HepG2 (cell line): ENCODE measurements at regions not wholly inside any gene's neighbourhood (a gene's known extent, or its start where the extent isn't known, plus 50 kb on each side); places are given as distances from the start of the nearest gene placed in this dataset.

Experiments
- ATAC-seq: fragments of 200-7000 bp; cut with Tn5 transposase; 3 replicates; pipeline ENCODE4 v1.9.1; 2020; ENCODE audit warnings: mild to moderate bottlenecking, moderate library complexity
- BruUV-seq: library from RNA; stranded (reverse); fragments of 400-500 nt; replicated peaks from 2 replicates; lab custom pipeline; 2021; lab: Mats Ljungman, UMichigan
- CTCF ChIA-PET: fragments of 300-600 bp; formaldehyde crosslinking; extraction: SDS; loops from one replicate; lab custom pipeline; 2021; ENCODE audit warnings: low total read pairs, inconsistent platforms, low intra/inter-chr PET ratio; lab: Yijun Ruan, JAX
- POLR2A ChIA-PET: fragments of 350-600 bp; sonication (Branson Sonifier 250); formaldehyde crosslinking; loops from one replicate; lab custom pipeline; 2020; ENCODE audit warnings: antibody characterized with exemption, inconsistent platforms; lab: Yijun Ruan, JAX
- DNase-seq: peaks from one replicate; pipeline ENCODE4 v3.0.0-alpha.2; 2015; ENCODE audit warnings: low spot score
- FAIRE-seq: peaks from 3 replicates; lab custom pipeline; 2011; peaks lifted over from hg19 to GRCh38; lab: Jason Lieb, UNC
- H2AFZ ChIP-seq: one replicate; pipeline ENCODE4 v1.6.1; 2011; ENCODE audit warnings: low read length, inconsistent platforms
- H3K27ac ChIP-seq: fragments of 300-600 bp; 3 replicates; pipeline ENCODE4 v1.8.0; 2011; ENCODE audit warnings: mixed run types, mild to moderate bottlenecking, mixed read lengths, low read length, inconsistent platforms; ENCODE audit not compliant: insufficient read depth; ENCODE audit errors: extremely low read length
- H3K27me3 ChIP-seq, 2 experiments: fragments of 200-600 bp in 1 of 2; 2 replicates in 1 of 2; 3 replicates in 1 of 2; pipeline versions ENCODE4 v1.6.0 to v1.8.0; 2011; ENCODE audit warnings: low read length in 2 of 2, mild to moderate bottlenecking in 2 of 2, moderate library complexity in 2 of 2, inconsistent platforms in 1 of 2; ENCODE audit not compliant: insufficient read depth in 2 of 2, control insufficient read depth in 1 of 2
- H3K36me3 ChIP-seq, 2 experiments: fragments of 200-600 bp in 1 of 2; replicated peaks in 1 of 2; 2 replicates in 1 of 2; 3 replicates in 1 of 2; pipeline versions ENCODE4 v1.5.1 to v1.8.0; 2011; ENCODE audit warnings: low read length in 2 of 2, inconsistent platforms in 1 of 2; ENCODE audit not compliant: insufficient read depth in 2 of 2, control insufficient read depth in 1 of 2
- H3K4me1 ChIP-seq: 2 replicates; pipeline ENCODE4 v1.5.1; 2012; ENCODE audit warnings: low read length, inconsistent platforms; ENCODE audit not compliant: insufficient read depth
- H3K4me2 ChIP-seq: 2 replicates; pipeline ENCODE4 v1.6.0; 2011; ENCODE audit warnings: low read depth, low read length, inconsistent platforms
- H3K4me3 ChIP-seq, 3 experiments: fragments of 200-600 bp in 1 of 3; sonication (generic), shearing (Covaris generic) in 1 of 3; replicated peaks in 1 of 3; 2 replicates each; pipeline ENCODE4 v1.5.1; 2011 to 2016; ENCODE audit warnings: low read length in 3 of 3, inconsistent platforms in 2 of 3, low read depth in 2 of 3, mild to moderate bottlenecking in 2 of 3, control low read depth in 1 of 3, mixed read lengths in 1 of 3; ENCODE audit not compliant: insufficient read depth in 1 of 3
- H3K79me2 ChIP-seq: one replicate; pipeline ENCODE4 v1.6.1; 2011; ENCODE audit warnings: low read length, inconsistent platforms; ENCODE audit not compliant: insufficient read depth
- H3K9ac ChIP-seq: 2 replicates; pipeline ENCODE4 v1.6.0; 2011; ENCODE audit warnings: mild to moderate bottlenecking, low read depth, low read length, inconsistent platforms; ENCODE audit not compliant: insufficient read depth
- H3K9me3 ChIP-seq: 2 replicates; pipeline ENCODE4 v1.5.1; 2012; ENCODE audit warnings: mild to moderate bottlenecking, low read length
- H4K20me1 ChIP-seq: 2 replicates; pipeline ENCODE4 v1.6.0; 2011; ENCODE audit warnings: inconsistent platforms, mild to moderate bottlenecking, low read length, moderate library complexity; ENCODE audit not compliant: insufficient read depth
- ARNT2 ChIP-seq: sonication (generic); formaldehyde crosslinking; IDR thresholded peaks from 2 replicates; pipeline ENCODE4 v1.8.0; 2022; ENCODE audit warnings: mild to moderate bottlenecking, low read depth, missing genetic modification reagents, moderate library complexity
- NCOA5 ChIP-seq: sonication (generic); formaldehyde crosslinking; IDR thresholded peaks from 2 replicates; pipeline ENCODE4 v1.4.0; 2020; ENCODE audit warnings: missing genetic modification reagents
- NR2F6 ChIP-seq, 2 experiments: IDR thresholded peaks; 2 replicates each; pipeline ENCODE4 v1.6.1; 2016; ENCODE audit warnings: antibody characterized with exemption in 1 of 2, mild to moderate bottlenecking in 1 of 2
- PHF5A ChIP-seq: IDR thresholded peaks from one replicate; pipeline ENCODE4 v1.6.1; 2018; ENCODE audit warnings: low read depth, missing genetic modification reagents; ENCODE audit not compliant: unreplicated experiment
- TCF7 ChIP-seq: sonication (generic); IDR thresholded peaks from 2 replicates; pipeline ENCODE4 v1.6.1; 2016; ENCODE audit warnings: antibody characterized with exemption, low read depth
- ZFP36L2 ChIP-seq: sonication (generic); formaldehyde crosslinking; IDR thresholded peaks from 2 replicates; pipeline ENCODE4 v1.4.0; 2020; ENCODE audit warnings: missing genetic modification reagents
- ZMYM2 ChIP-seq: sonication (generic); formaldehyde crosslinking; IDR thresholded peaks from 2 replicates; pipeline ENCODE4 v1.8.0; 2022; ENCODE audit warnings: mild to moderate bottlenecking, missing genetic modification reagents
- ZNF121 ChIP-seq: sonication (generic); formaldehyde crosslinking; IDR thresholded peaks from 2 replicates; pipeline ENCODE4 v1.5.0; 2020; ENCODE audit warnings: mild to moderate bottlenecking, missing genetic modification reagents
- ZNF224 ChIP-seq: sonication (generic); formaldehyde crosslinking; IDR thresholded peaks from 2 replicates; pipeline ENCODE4 v1.5.0; 2020; ENCODE audit warnings: mild to moderate bottlenecking, missing genetic modification reagents
- ZNF660 ChIP-seq: sonication (generic); formaldehyde crosslinking; IDR thresholded peaks from 2 replicates; pipeline ENCODE4 v1.5.1; 2020; ENCODE audit warnings: mild to moderate bottlenecking, low read depth, missing genetic modification reagents, borderline replicate concordance
- ZNF792 ChIP-seq: IDR thresholded peaks from 2 replicates; pipeline ENCODE4 v1.6.1; 2016
- WGBS: methylation state at CpG from one replicate; pipeline ENCODE4 v1.1.6; 2017; ENCODE audit warnings: low lambda C conversion rate; 5-methylcytosine and 5-hydroxymethylcytosine counted together
- in situ Hi-C: cut with HindIII; loops from 2 replicates; pipeline ENCODE4 v1.10.0; 2017; ENCODE audit warnings: low pct_unique_long_range_greater_than_20kb; ENCODE audit not compliant: extremely low pct_ligation_motif_present
- intact Hi-C: fragments of 100-400 bp; cut with micrococcal nuclease; formaldehyde crosslinking; loops from one replicate; pipeline ENCODE4 v1.10.0; 2022; ENCODE audit not compliant: unreplicated experiment
- TF ChIP-seq, protein P1 (sequence below): sonication (generic); formaldehyde crosslinking; IDR thresholded peaks from 2 replicates; pipeline ENCODE4 v1.4.0; 2020; ENCODE audit warnings: missing genetic modification reagents
- TF ChIP-seq, protein P2 (sequence below): IDR thresholded peaks from 2 replicates; pipeline ENCODE4 v1.6.1; 2018; ENCODE audit warnings: missing genetic modification reagents, mild to moderate bottlenecking, missing compliant biosample characterization
- TF ChIP-seq, protein P3 (sequence below): sonication (generic); formaldehyde crosslinking; IDR thresholded peaks from 2 replicates; pipeline ENCODE4 v1.4.0; 2020; ENCODE audit warnings: mild to moderate bottlenecking, missing genetic modification reagents
- TF ChIP-seq, protein P4 (sequence below): sonication (generic); formaldehyde crosslinking; IDR thresholded peaks from 2 replicates; pipeline ENCODE4 v1.4.0; 2020; ENCODE audit warnings: missing genetic modification reagents, mild to moderate bottlenecking, borderline replicate concordance
- TF ChIP-seq, protein P5 (sequence below): sonication (generic); formaldehyde crosslinking; IDR thresholded peaks from 2 replicates; pipeline ENCODE4 v1.5.0; 2020; ENCODE audit warnings: missing genetic modification reagents

DNA sequence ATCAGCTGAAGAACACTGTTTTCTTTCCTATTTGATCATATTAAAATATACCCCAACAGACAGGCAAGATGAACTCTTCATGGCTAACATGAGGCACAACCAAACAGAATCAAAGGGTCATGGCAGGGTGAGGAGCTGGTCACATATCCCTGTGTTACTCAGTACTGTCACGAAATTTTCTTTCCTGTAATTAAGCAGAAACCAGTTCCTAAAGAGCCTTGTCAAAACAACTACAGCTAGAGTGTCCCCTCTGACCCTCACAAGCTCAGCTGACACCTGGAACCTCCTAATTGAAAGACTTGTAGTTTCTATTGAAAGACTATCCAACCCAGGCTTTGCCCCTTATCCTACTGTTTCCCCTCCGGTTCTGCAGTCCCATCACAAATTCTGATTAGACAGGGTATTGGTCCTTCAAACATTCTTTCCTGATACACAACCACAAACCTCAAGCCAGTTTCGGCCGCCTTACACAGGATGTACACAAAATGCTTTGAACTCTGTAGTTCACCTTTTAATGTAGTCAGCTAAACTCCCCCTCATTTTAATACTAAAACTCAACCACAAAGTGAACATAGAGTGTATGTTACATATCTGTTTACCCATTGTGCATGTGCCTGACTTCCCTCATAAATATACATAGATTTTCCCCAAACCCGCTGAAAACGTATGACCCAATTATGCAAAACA, 651.9 kb downstream of the MRPL39 start:
- no peak overlapping the region for H3K27ac ChIP-seq
- H3K4me3 ChIP-seq, result no peak overlapping the region
- H3K4me1 ChIP-seq, result no peaks in the 10 kb centered on the region
- H2AFZ ChIP-seq, result no peak overlapping the region
- in situ Hi-C loops, result no loop called here
- no peak overlapping the region for H3K4me2 ChIP-seq
- H4K20me1 ChIP-seq, result no peaks in the 10 kb centered on the region
- WGBS, result 21% methylated on average over 6 of the region's 6 CpGs
- CTCF ChIA-PET, result no interaction called here
- no peaks in the 10 kb centered on the region for H3K79me2 ChIP-seq
- intact Hi-C loops, result no loop called here
- TF ChIP-seq NCOA5, result no peak
- TF ChIP-seq, protein P1, sequence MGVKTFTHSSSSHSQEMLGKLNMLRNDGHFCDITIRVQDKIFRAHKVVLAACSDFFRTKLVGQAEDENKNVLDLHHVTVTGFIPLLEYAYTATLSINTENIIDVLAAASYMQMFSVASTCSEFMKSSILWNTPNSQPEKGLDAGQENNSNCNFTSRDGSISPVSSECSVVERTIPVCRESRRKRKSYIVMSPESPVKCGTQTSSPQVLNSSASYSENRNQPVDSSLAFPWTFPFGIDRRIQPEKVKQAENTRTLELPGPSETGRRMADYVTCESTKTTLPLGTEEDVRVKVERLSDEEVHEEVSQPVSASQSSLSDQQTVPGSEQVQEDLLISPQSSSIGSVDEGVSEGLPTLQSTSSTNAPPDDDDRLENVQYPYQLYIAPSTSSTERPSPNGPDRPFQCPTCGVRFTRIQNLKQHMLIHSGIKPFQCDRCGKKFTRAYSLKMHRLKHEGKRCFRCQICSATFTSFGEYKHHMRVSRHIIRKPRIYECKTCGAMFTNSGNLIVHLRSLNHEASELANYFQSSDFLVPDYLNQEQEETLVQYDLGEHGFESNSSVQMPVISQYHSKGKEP (CRISPR knock-in tag), result no peak
- TF ChIP-seq, protein P2, sequence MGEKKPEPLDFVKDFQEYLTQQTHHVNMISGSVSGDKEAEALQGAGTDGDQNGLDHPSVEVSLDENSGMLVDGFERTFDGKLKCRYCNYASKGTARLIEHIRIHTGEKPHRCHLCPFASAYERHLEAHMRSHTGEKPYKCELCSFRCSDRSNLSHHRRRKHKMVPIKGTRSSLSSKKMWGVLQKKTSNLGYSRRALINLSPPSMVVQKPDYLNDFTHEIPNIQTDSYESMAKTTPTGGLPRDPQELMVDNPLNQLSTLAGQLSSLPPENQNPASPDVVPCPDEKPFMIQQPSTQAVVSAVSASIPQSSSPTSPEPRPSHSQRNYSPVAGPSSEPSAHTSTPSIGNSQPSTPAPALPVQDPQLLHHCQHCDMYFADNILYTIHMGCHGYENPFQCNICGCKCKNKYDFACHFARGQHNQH, result no peak
- no peak for TF ChIP-seq ZNF224
- TF ChIP-seq PHF5A (CRISPR knock-in tag), result no peak
- TF ChIP-seq NR2F6 (IDR thresholded peaks at IDR 0.05), result no peak
- TF ChIP-seq NR2F6 (CRISPR knock-in tag; IDR thresholded peaks at IDR 0.05), result no peak
- no peak for TF ChIP-seq ZNF660
- TF ChIP-seq, protein P3, sequence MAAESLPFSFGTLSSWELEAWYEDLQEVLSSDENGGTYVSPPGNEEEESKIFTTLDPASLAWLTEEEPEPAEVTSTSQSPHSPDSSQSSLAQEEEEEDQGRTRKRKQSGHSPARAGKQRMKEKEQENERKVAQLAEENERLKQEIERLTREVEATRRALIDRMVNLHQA, result no peak
- TF ChIP-seq, protein P4, sequence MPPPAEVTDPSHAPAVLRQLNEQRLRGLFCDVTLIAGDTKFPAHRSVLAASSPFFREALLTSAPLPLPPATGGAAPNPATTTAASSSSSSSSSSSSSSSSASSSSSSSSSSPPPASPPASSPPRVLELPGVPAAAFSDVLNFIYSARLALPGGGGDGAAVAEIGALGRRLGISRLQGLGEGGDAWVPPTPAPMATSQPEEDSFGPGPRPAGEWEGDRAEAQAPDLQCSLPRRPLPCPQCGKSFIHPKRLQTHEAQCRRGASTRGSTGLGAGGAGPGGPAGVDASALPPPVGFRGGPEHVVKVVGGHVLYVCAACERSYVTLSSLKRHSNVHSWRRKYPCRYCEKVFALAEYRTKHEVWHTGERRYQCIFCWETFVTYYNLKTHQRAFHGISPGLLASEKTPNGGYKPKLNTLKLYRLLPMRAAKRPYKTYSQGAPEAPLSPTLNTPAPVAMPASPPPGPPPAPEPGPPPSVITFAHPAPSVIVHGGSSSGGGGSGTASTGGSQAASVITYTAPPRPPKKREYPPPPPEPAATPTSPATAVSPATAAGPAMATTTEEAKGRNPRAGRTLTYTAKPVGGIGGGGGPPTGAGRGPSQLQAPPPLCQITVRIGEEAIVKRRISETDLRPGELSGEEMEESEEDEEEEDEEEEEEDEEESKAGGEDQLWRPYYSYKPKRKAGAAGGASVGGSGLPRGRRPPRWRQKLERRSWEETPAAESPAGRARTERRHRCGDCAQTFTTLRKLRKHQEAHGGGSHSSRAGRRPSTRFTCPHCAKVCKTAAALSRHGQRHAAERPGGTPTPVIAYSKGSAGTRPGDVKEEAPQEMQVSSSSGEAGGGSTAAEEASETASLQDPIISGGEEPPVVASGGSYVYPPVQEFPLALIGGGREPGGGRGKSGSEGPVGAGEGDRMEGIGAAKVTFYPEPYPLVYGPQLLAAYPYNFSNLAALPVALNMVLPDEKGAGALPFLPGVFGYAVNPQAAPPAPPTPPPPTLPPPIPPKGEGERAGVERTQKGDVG, result no peak
- no peak for TF ChIP-seq ZFP36L2 (CRISPR knock-in tag)
- no peak for TF ChIP-seq TCF7
- TF ChIP-seq ZMYM2 (CRISPR knock-in tag), result no peak
- no peak for TF ChIP-seq ARNT2
- TF ChIP-seq ZNF121, result no peak
- TF ChIP-seq ZNF792, result no peak
- TF ChIP-seq, protein P5, sequence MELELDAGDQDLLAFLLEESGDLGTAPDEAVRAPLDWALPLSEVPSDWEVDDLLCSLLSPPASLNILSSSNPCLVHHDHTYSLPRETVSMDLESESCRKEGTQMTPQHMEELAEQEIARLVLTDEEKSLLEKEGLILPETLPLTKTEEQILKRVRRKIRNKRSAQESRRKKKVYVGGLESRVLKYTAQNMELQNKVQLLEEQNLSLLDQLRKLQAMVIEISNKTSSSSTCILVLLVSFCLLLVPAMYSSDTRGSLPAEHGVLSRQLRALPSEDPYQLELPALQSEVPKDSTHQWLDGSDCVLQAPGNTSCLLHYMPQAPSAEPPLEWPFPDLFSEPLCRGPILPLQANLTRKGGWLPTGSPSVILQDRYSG (CRISPR knock-in tag), result no peak
- H3K27me3 ChIP-seq, result no peaks in the 10 kb centered on the region
- BruUV-seq, result no TSS peak
- no peak overlapping the region for H3K9ac ChIP-seq
- DNase-seq, result no peak
- POLR2A ChIA-PET, result no interaction called here
- H3K9me3 ChIP-seq, result peaks cover 83% of the 10 kb centered on the region
- no peak for FAIRE-seq
- no peaks in the 10 kb centered on the region for H3K36me3 ChIP-seq
- no peak for ATAC-seq
